SU-DHL-6 (cell line): ENCODE measurements at regions not wholly inside any gene's neighbourhood (a gene's known extent, or its start where the extent isn't known, plus 50 kb on each side); places are given as distances from the start of the nearest gene placed in this dataset.

Experiments
- CTCF ChIP-seq: fragments of 200-600 bp; sonication (generic); IDR thresholded peaks from one replicate; pipeline ENCODE4 v1.5.1; 2017; ENCODE audit warnings: antibody characterized with exemption, mild to moderate bottlenecking, low read length, moderate library complexity; ENCODE audit not compliant: insufficient read depth, poor library complexity, severe bottlenecking
- EZH2phosphoT487 ChIP-seq: fragments of 200-600 bp; sonication (generic), shearing (Covaris generic); conservative IDR thresholded peaks from 2 replicates; pipeline ENCODE4 v1.6.1; 2018; ENCODE audit warnings: mild to moderate bottlenecking, antibody characterized with exemption, low read length, moderate library complexity, mixed read lengths

- TF ChIP-seq CTCF (no peak), EZH2phosphoT487 (no peak)
Observed at GRCh38 chr10:69730251-69731156, 71.2 kb upstream of the COL13A1 start.
